Activated effector memory CD4-positive, alpha-beta T cell treated with anti-CD3 and anti-CD28 coated beads, Interleukin-2, amount 50 U/mL, for 16 hours (primary cell): ENCODE measurements at regions not wholly inside any gene's neighbourhood (a gene's known extent, or its start where the extent isn't known, plus 50 kb on each side); places are given as distances from the start of the nearest gene placed in this dataset.
A peak's percentile ranks its signal among the peaks of the same experiment; 100 is the strongest.
"Not testable (repeated sequence)": the region's sequence is repeated elsewhere in the genome, so short reads cannot be mapped to it uniquely, and the experiment has no call there.

Experiments used
- DNase-seq: peaks from one replicate; pipeline ENCODE4 v3.0.0-alpha.2; 2020

- DNase-seq = no peak
Measured at GRCh38 chr14:101634850-101635748, 73.8 kb downstream of the DIO3 start.

DNA sequence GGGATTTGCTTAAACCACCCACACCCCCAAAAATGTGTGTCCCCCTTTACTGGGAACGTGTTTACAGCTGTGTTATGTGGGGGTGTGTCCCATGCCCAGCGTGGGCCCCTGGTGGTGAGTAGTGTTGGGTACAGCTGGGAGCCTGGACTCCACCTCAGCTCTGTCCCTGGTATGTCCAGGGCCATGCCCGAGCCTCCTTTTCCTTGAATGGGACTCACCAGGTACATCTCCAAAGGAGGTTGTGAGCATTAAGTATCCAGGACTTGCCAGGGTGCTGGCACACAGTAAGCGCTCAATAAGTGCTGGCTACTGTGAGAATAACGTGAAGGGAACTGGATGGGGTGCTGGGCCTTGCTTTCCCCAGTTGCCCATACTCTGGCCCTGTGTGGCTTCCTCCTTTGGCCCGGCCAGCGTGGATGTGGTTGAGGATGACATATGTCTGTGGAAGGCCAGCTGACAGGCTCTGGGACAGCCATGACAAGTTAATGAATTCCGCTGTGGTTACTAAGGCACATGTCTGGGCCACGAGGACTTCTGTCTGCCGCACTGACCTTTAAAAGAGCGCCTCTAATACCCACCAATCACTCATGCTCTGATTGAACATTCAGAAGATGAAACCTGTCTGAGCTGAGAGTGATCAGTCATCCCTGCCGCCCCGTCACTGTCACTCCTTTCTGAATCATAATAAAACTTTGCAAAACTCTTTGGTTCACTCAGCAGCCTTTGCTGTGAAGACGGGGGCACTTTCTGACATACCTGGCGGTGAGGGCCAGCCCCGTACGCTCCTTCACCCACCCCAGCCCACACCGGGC is 74.7 kb downstream of the DIO3 start:
- DNase-seq = no peak

- no peak for DNase-seq
Measured at GRCh38 chr14:101639241-101639833, 78.0 kb downstream of the DIO3 start.

GRCh38 chr14:101643651-101644050 is 82.4 kb downstream of the DIO3 start:
- no peak for DNase-seq

GRCh38 chr14:101654051-101654450 is 92.8 kb downstream of the DIO3 start:
- no peak for DNase-seq

DNA sequence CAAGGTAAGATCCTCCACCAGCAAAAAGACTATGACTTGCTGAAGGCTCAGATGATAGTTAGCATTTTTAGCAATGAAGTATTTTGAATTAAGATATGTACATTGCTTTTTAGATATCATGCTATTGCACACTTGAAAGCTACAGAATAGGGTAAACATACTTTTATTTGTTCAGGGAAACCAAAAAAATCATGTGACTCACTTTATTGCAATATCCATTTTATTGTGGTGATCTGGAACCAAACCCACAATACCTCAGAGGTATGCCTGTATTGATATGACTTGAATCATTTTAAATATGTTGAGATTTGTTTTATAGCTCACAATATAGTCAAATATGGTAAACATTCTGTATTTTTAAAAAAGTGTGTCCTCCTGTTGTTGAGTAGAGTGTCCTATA is 96.1 kb downstream of the DIO3 start:
- no peak for DNase-seq

DNA sequence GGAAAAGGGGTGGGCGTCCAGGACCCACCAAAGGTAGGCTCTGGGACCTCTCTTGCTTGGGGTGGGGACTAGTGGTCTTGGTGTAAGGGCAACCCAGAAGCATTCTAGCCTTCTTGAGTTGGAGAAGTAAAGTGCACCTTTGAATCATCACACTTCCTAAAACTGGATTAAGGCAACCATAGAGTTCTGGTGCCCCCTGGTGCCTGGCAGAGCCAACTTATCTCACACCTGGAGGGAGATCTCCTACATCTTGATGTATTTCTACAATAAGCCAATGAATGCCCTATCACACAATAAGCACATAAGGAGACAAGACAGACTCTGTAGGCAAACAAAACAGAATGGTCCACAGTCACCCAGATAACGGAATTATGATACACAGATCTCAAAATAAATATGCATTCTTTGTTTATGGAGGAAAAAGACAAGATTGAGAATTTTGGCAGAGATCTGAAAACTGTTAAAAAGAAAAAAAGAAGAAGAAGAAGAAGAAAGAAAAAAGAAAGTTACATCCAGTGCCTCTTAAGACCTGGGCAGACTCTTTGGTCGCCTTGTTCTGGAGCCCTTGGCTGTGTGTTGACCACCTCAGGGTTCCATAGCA is 95.9 kb upstream of the PPP2R5C start:
- peak; percentile 70 for DNase-seq

DNA sequence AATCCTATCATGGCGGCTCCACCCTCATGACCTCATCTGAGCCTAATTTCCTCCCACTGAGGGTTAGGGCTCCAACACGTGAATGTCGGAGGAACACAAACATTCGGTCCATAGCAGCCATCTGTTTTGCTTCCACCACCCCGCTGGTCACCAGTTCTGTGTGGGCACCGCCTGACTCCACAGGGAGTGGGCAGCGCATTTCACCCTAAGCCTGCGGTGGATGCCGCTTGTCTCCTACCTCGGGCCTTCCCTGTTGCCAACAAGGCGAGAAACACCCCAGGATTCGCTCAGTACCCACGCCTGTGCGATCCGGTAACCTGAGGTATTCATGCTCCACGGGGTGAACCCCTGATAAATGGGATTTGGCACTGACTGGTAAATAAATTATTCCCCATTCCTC is 95.2 kb upstream of the PPP2R5C start:
- DNase-seq = no peak

- no peak for DNase-seq
Measured at GRCh38 chr14:101669629-101670028, 91.9 kb upstream of the PPP2R5C start.

- no peak for DNase-seq
Measured at GRCh38 chr14:101673873-101674272, 87.6 kb upstream of the PPP2R5C start.

- not testable (repeated sequence) for DNase-seq
Measured at GRCh38 chr14:101675835-101676234, 85.7 kb upstream of the PPP2R5C start.

GRCh38 chr14:101677912-101678327 is 83.6 kb upstream of the PPP2R5C start:
- DNase-seq = not testable (repeated sequence)

GRCh38 chr14:101681795-101682194 is 79.7 kb upstream of the PPP2R5C start:
- DNase-seq = no peak

DNA sequence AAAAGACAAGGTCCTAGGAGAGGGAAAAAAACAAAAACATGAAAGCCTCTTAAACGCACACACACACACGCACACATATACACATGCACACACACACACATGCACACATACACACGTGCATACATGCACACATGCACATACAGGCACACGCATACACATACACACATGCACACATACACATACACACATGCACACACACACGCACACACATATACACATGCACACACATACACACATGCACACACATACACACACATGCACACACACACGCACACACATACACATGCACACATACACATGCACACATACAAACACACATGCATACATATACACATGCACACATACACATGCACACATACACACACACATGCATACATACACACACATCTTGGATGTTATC is 78.1 kb upstream of the PPP2R5C start:
- no peak for DNase-seq

DNA sequence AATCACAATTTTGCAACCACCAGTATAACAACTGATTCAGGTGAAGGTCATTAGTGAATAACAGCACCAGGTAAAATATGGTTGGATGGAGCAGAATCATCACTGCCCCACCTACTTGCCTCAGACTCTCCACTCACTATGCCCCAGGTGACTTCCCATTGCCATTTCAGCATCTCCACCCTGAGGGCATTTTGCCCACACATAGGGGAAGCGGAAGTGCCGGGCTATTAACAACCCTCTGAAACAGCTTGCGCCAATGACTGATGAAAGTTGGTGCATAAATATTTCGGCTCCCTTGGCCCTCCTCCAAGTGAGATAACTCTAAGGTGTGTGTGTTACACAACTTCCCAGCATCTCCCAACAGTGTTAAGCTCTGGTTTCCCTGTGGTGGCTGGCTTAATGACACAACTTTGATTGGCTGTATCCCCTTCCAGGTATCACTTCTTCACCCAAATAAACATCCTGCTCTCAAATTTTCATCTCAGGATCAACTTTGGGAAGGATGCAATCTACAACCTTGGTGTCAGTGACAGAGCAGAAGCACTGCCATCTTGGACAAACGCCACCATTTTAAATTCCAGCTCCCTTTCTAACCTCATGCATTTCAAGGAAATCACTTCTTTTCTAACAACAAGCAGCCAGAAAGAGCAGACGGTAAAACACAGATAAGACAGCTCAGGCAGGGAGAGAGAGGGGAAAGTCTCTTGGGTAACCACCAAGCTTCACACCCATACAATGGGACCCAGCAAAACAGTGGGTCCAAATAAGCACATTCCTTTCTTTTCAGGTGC is 73.6 kb upstream of the PPP2R5C start:
- DNase-seq = no peak

DNA sequence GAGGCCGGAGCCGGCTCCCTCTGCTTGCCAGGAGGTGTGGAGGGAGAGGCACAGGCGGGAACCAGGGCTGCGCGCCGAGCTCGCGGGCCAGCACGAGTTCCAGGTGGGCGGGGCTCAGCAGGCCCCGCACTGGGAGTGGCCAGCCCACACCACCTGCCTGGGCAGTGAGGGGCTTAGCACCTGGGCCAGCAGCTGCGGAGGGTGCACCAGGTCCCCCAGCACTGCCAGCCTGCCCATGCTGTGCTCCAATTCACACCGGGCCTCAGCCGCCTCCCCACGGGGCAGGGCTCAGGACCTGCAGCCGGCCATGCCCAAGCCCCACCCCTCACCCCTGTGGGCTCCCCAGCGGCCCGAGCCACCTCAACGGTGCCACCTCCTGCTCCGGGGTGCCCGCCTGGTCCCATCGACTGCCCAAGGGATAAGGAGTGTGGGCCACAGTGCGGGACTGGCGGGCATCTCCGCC is 72.4 kb upstream of the PPP2R5C start:
- no peak for DNase-seq

DNA sequence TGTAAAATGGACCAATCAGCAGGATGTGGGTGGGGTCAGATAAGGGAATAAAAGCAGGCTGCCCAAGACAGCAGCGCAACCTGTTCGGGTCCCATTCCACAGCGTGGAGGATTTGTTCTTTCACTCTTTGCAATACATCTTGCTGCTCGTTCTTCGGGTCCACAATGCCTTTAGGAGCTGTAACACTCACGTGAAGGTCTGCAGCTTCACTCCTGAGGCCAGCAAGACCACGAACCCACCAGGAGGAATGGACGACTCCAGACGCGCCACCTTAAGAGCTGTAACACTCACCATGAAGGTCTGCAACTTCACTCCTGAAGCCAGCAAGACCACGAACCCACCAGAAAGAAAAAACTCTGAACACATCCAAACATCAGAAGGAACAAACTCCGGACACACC is 71.5 kb upstream of the PPP2R5C start:
- not testable (repeated sequence) for DNase-seq

DNA sequence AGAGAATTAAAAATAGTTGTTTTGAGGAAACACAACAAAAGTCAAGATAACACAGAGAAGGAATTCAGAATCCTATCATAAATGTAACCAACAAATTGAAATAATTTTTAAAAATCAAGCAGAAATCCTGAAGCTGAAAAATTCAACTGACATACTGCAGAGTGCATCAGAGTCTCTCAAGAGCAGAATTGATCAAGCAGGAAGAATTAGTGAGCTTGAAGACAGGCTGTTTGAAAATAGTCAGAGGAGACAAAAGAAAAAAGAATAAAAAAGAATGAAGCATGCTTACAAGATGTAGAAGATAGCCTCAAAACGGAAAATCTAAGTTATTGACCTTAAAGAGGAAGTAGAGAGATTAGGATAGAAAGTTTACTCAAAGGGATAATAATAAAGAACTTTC is 65.8 kb upstream of the PPP2R5C start:
- no peak for DNase-seq

GRCh38 chr14:101704140-101704539 is 57.4 kb upstream of the PPP2R5C start:
- DNase-seq = no peak

DNA sequence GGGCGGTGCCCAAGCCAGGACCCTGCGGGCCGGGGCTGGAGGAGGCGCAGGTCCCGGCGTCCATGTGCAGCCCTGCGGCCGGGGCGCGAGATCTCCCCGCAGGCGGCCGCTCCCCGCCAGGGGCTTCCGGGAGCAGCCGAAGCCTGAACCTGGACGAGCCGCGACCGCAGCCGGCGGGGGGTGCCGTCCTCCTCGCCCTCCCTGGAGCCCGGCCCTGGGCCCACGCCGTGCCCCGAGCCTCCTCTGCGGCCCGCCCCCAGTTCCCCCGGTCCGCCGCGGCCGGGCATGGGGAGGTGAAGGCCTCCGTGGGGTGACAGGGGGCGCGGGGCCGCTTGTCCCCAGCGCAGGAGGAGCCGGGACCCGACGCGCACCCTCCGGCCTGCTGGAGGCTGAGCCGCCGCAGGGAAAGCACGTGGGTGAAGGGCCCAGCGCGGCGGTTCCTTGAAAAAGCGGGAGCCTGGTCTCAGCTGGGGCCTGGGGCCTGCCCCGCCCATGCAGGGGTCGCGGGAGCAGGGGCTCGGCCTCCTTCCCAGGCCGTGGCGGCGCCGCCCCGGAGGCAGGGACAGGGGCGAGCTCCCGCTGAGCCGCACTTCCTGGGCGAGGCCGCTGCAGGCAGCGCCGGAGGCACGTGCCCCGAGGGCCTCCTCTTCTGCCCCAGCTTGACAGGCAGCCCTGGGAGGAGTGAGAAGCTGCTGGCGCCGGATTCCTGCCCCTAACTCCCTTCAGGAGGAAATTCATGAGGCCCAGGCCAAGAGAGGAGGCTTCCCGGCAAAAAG is 55.6 kb upstream of the PPP2R5C start:
- peak; percentile 88 for DNase-seq

GRCh38 chr14:101706509-101707067 is 54.9 kb upstream of the PPP2R5C start:
- no peak for DNase-seq
